LNCaP clone FGC (cell line): ENCODE measurements at regions not wholly inside any gene's neighbourhood (a gene's known extent, or its start where the extent isn't known, plus 50 kb on each side); places are given as distances from the start of the nearest gene placed in this dataset.

ENCODE experiments used
- DNase-seq: peaks from one replicate; pipeline ENCODE4 v3.0.0-alpha.2; 2011; ENCODE audit warnings: low read depth
- H3K4me3 ChIP-seq: 2 replicates; pipeline ENCODE4 v1.5.1; 2011; ENCODE audit warnings: mild to moderate bottlenecking, low read depth, low read length, control low read depth
- CTCF ChIP-seq: IDR thresholded peaks from 2 replicates; pipeline ENCODE4 v1.5.1; 2012; ENCODE audit warnings: mild to moderate bottlenecking; ENCODE audit not compliant: control insufficient read depth, insufficient read depth; ENCODE audit errors: extremely low read depth

DNA sequence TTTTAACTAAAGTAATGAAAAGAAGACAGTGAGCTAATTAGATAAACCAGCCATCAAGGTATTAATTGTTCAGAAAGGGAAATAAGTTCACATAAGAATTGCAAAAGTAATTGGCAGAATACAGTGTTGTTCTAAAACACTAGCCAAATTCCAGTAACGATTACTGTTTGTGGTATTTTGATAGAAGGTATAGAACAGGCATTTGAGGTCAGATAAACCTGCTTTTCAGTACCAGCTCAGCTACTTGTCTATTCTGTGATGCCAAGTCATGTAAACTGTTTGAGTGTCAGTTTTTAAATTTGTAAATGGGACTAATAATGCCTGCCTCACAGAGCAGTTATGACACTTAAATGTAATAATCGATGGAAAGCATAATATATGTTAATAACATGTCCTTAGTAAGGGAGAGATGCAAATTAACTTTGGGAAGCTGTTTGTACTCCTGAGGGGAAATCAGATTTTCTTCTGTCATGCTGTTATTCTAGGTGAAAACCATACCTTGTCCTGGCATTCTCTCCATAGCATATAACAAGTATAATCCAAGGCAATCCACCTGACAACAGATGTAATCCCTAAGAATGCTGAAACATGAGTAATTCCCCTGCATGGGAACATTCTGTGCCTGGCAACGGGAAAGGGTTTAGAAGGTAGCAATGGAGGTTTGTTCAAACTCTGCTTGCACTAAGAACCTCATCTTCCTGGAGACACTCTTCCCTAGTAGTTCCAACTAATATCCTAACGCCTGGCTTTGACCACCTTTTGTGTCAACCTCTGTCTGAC lies 509.5 kb upstream of the PAPPA start:
- H3K4me3 ChIP-seq: no peak overlapping the region
- TF ChIP-seq CTCF: no peak
- DNase-seq: no peak

GRCh38 chr9:115649991-115650472 lies 503.6 kb upstream of the PAPPA start:
- peak; percentile 23 for DNase-seq
- H3K4me3 ChIP-seq: no peak overlapping the region
- no peak for TF ChIP-seq CTCF

DNA sequence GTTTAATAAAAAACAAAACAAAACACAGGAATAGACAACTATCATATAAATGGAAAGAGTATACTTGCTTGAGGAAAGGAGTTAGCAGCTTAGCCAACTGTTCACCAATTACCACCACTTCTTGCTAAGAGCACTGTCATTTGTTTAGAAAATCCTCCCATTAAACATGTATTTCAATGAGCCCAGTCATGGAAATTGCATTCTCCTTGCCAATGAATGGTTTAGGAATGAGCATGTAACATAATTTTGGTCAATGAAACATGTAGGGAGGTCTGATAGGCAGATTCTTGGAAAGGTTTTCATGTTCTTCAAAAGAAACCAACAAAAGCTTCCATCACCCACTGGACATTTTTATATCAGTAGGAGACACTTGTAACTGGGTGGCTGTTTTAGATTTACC lies 502.8 kb upstream of the PAPPA start:
- no peak overlapping the region for H3K4me3 ChIP-seq
- DNase-seq: no peak
- TF ChIP-seq CTCF: no peak

GRCh38 chr9:115651461-115651860 lies 502.1 kb upstream of the PAPPA start:
- DNase-seq: no peak
- H3K4me3 ChIP-seq: no peak overlapping the region
- no peak for TF ChIP-seq CTCF

- H3K4me3 ChIP-seq: no peak overlapping the region
- TF ChIP-seq CTCF: no peak
- DNase-seq: no peak
Observed at GRCh38 chr9:115653171-115653606, 500.4 kb upstream of the PAPPA start.

DNA sequence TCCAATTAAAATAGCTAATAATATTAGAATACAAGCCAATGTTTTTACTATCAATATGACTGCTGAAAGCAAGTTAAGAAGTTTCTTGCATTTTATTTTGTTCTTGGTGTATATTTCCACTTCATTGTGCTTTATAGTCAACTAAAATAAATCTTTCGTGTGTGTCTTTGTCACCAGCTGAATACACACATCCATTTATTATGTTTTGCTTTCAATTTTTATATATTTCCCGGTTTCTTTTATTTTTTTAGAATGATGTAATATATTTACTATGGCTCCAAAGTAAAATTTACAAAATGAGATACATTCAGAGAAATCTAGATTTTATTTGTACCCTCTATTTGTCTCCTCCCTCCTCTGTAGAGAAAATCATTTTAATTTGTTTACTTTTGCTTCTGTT lies 495.9 kb upstream of the PAPPA start:
- peak; percentile 53 for DNase-seq
- no peak for TF ChIP-seq CTCF
- no peak overlapping the region for H3K4me3 ChIP-seq

DNA sequence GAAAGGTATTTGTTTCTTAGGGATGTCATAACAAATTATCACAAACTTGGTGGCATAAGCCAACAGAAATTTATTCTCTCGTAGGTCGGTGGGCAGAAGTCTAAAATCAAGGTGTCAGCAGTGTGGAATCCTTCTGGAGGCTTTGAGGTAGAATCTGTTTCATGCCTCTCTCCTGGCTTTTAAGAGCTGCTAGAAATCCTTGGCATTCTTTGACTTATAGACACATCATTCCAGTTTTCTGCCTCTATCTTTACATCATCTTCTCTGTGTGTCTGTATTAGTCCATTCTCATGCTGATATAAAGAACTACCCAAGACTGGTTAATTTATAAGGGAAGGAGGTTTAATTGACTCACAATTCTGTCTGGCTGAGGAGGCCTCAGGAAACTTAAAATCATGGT lies 488.1 kb upstream of the PAPPA start:
- H3K4me3 ChIP-seq: no peak overlapping the region
- TF ChIP-seq CTCF: no peak

More for the DNA sequence above, 488.1 kb upstream of the PAPPA start:
- no peak for DNase-seq
